ENCODE measurements at regions not wholly inside any gene's neighbourhood (a gene's known extent, or its start where the extent isn't known, plus 50 kb on each side); places are given as distances from the start of the nearest gene placed in this dataset.

DNA sequence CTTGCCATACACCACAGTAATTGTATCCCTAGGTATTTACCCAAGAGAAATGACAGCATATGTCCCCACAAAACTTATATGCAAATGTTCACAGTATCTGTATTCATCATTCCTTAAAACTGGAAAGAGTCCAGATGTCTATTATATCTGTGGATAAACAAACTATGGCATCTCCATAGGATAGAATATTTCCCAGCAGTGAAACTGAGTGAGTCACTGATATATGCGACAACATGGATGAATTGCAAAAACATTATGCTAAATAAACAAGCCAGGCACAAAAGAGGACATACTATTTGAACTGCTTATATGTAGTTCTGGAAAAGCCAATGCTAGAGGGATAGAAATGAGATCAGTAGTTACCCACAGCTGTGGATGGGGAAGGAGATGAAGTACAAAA is 359.4 kb upstream of the DSEL start:
- DNase-seq (ENCODE audit: low read depth), result no peak
- TF ChIP-seq, protein P1, sequence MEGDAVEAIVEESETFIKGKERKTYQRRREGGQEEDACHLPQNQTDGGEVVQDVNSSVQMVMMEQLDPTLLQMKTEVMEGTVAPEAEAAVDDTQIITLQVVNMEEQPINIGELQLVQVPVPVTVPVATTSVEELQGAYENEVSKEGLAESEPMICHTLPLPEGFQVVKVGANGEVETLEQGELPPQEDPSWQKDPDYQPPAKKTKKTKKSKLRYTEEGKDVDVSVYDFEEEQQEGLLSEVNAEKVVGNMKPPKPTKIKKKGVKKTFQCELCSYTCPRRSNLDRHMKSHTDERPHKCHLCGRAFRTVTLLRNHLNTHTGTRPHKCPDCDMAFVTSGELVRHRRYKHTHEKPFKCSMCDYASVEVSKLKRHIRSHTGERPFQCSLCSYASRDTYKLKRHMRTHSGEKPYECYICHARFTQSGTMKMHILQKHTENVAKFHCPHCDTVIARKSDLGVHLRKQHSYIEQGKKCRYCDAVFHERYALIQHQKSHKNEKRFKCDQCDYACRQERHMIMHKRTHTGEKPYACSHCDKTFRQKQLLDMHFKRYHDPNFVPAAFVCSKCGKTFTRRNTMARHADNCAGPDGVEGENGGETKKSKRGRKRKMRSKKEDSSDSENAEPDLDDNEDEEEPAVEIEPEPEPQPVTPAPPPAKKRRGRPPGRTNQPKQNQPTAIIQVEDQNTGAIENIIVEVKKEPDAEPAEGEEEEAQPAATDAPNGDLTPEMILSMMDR (conservative IDR thresholded peaks at IDR 0.05; ENCODE audit: low read length), result no peak

DNA sequence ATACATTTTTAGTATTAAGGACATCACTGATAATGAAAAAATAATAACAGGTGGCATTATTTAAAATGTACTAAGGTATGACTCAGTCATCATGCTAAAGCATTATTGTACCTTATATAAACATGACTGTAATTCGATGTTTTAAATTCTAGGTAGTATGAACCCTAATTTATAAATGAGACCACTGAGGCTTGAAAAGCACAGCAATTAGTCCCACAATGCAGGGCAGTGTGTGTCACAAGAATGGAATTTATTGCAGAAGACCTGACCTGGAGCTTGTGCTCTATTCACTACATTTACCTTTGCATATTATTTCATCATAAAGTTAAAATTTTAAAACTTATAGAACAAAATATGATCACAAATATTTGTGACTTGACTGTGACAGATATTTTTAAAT is 358.5 kb upstream of the DSEL start:
- DNase-seq (ENCODE audit: low read depth), result no peak
- TF ChIP-seq, protein P1 (conservative IDR thresholded peaks at IDR 0.05; ENCODE audit: low read length), result no peak
- H3K4me3 ChIP-seq (ENCODE audit: low read length), result no peak overlapping the region

More for the DNA sequence above, 359.4 kb upstream of the DSEL start:
- no peak overlapping the region for H3K4me3 ChIP-seq (ENCODE audit: low read length)

DNA sequence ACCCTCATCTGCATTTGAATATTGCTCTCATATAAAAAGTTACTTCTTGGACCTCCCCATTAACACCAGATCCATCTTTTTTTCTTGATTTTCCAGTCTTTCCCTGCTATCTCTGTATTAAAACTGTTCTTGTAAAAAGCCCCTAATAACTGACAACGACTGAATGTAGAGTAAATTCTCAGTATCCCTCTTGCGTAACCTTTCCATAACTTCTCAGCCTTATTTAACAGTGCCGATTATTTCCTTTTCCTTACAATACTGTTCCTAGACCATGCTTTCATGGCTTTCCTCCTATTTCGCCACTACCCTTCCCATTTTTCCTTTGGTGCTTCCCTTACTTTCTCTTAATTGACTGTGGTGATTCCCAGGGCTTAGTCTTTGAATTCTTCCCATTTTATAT is 348.9 kb upstream of the DSEL start:
- DNase-seq (ENCODE audit: low read depth), result no peak

DNA sequence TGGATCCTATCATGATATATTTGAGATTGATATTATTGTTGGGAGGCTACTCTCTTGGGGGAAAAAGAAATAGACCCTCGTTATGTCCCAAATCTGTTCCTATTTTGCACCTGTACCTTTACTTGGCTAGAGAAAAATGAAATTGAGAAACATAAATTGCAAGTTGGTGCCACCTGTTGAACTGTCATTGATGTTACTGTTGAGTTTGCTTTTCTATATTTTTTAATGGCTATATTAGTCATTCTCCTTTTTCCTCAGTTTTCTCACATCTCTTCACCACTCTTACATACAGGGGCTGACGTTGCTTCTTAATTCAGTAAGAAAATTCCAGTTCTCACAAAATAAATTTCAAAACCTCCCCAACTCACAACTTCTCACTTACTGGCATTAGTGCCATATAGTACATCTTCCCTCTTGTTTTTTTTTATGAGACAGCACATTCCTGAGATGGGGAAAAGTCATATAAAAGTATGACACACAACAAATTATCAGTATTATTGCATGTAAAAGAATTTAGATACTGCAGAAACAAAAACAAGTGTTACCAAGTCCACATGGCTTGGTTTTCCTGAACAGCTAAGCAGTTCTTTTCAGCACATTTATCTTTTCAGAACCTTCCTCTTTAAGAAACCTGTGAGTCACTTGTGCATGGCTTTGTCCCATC is 348.3 kb upstream of the DSEL start:
- TF ChIP-seq, protein P1 (conservative IDR thresholded peaks at IDR 0.05; ENCODE audit: low read length), result peak; percentile 25; the same call in 1 of the 2 replicates
- H3K4me3 ChIP-seq (ENCODE audit: low read length), result no peak overlapping the region
- peak; percentile 98 for DNase-seq (ENCODE audit: low read depth)

More for the DNA sequence above, 348.9 kb upstream of the DSEL start:
- TF ChIP-seq, protein P1 (conservative IDR thresholded peaks at IDR 0.05; ENCODE audit: low read length), result no peak
- H3K4me3 ChIP-seq (ENCODE audit: low read length), result no peak overlapping the region

DNA sequence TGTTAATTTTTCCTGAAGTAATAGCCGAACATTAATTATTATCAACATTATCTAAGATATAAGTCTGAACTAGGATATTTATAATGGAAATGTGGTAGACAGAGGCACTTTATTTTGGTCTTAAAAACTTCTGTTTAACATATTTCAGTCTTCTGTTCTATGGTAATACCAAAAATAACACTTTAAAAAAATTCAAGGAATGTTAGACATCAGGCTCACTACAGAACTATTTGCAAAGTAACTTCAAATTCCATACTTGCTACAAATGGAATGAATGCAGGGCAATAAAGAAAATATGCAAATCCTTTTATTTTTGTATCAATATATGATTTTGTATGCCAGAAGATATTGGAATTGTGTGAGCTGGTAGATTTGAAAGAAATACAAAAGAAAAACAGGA is 345.5 kb upstream of the DSEL start:
- TF ChIP-seq, protein P1 (conservative IDR thresholded peaks at IDR 0.05; ENCODE audit: low read length), result no peak
- no peak overlapping the region for H3K4me3 ChIP-seq (ENCODE audit: low read length)
- peak; percentile 70 for DNase-seq (ENCODE audit: low read depth)

DNA sequence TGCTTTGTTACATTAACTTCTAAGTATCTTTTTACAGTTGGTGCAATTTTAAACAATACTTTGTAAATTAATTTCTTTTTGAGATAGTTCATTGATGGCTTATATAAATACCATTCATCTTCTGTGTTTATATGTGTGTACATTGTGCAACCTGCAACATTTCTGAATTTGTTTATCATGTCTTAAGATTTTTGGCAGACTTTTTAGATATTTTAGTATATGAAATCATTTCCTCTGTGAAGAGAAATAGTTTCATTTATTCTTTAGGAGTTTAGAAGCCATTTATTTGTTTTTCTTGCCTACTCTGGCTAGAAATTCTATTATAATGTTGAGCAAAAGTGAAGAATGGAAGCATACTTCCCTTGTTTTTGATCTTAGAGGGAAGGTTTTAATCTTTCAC is 337.8 kb upstream of the DSEL start:
- peak; percentile 52 for DNase-seq (ENCODE audit: low read depth)
- no peak overlapping the region for H3K4me3 ChIP-seq (ENCODE audit: low read length)
- TF ChIP-seq, protein P1 (conservative IDR thresholded peaks at IDR 0.05; ENCODE audit: low read length), result no peak

DNA sequence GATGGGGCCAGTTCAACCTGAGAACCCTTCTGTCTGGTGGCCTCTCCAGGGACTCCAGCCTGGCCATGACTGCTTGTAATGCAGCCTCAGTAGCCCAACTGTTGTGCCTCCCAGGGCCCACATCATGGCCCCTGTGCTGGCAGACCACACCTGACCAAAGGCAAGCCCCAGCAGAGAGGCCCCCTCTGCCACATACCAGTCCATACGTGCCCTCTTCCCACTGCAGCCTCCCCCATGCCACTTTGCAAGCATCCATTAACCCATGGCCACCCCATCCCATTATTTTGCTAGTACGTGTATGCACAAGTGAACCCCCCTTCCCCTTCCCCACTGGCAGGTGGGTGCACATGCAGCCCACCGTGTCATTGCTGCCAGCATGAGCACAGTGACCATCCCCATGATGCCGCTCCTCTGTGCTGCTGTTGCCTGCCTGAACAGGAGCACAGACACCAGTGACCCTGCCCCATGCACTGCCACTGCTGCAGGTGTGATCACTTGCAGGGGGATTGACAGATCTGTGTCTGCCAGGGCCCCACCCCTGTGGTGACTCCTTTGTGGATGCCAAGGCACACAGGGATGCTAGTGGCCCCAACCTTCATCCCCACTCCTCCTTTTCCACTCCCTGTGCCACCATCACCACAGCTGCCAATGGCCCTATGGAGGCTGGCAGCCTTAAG is 330.0 kb upstream of the DSEL start:
- H3K4me3 ChIP-seq (ENCODE audit: low read length), result no peak overlapping the region
- no peak for DNase-seq (ENCODE audit: low read depth)
- TF ChIP-seq, protein P1 (conservative IDR thresholded peaks at IDR 0.05; ENCODE audit: low read length), result no peak
